ENCODE measurements at regions not wholly inside any gene's neighbourhood (a gene's known extent, or its start where the extent isn't known, plus 50 kb on each side); places are given as distances from the start of the nearest gene placed in this dataset.

- TF ChIP-seq REST (IDR thresholded peaks at IDR 0.05; ENCODE audit: insufficient read depth in 1 of 2, low read depth in 2 of 2, low read length in 2 of 2) (no peak), TAF1 (IDR thresholded peaks at IDR 0.05; ENCODE audit: borderline replicate concordance, insufficient read depth, low read length) (no peak), SIN3A (IDR thresholded peaks at IDR 0.05; ENCODE audit: borderline replicate concordance, insufficient read depth, low read length) (no peak), FOXP2 (optimal IDR thresholded peaks at IDR 0.05; ENCODE audit: borderline replicate concordance, extremely low read depth, extremely low read length, insufficient read depth) (no peak), POLR2AphosphoS5 (IDR thresholded peaks at IDR 0.05; ENCODE audit: low read depth, low read length) (no peak)
These were observed 133.0 kb downstream of the SNX19 start for GRCh38 chr11:130783323-130783722.

- TF ChIP-seq SIN3A (IDR thresholded peaks at IDR 0.05; ENCODE audit: borderline replicate concordance, insufficient read depth, low read length) (no peak), REST (IDR thresholded peaks at IDR 0.05; ENCODE audit: insufficient read depth in 1 of 2, low read depth in 2 of 2, low read length in 2 of 2) (no peak), FOXP2 (optimal IDR thresholded peaks at IDR 0.05; ENCODE audit: borderline replicate concordance, extremely low read depth, extremely low read length, insufficient read depth) (no peak), TAF1 (IDR thresholded peaks at IDR 0.05; ENCODE audit: borderline replicate concordance, insufficient read depth, low read length) (no peak), POLR2AphosphoS5 (IDR thresholded peaks at IDR 0.05; ENCODE audit: low read depth, low read length) (no peak)
These were observed 130.7 kb downstream of the SNX19 start for GRCh38 chr11:130785380-130786116.

- TF ChIP-seq POLR2AphosphoS5 (IDR thresholded peaks at IDR 0.05; ENCODE audit: low read depth, low read length) (no peak), REST (IDR thresholded peaks at IDR 0.05; ENCODE audit: insufficient read depth in 1 of 2, low read depth in 2 of 2, low read length in 2 of 2) (no peak), TAF1 (IDR thresholded peaks at IDR 0.05; ENCODE audit: borderline replicate concordance, insufficient read depth, low read length) (no peak), SIN3A (IDR thresholded peaks at IDR 0.05; ENCODE audit: borderline replicate concordance, insufficient read depth, low read length) (no peak), FOXP2 (optimal IDR thresholded peaks at IDR 0.05; ENCODE audit: borderline replicate concordance, extremely low read depth, extremely low read length, insufficient read depth) (no peak)
These were observed 129.7 kb downstream of the SNX19 start for GRCh38 chr11:130786586-130786985.

GRCh38 chr11:130787092-130787616, 129.1 kb downstream of the SNX19 start:
- no peak for TF ChIP-seq FOXP2 (optimal IDR thresholded peaks at IDR 0.05; ENCODE audit: borderline replicate concordance, extremely low read depth, extremely low read length, insufficient read depth)
- TF ChIP-seq TAF1 (IDR thresholded peaks at IDR 0.05; ENCODE audit: borderline replicate concordance, insufficient read depth, low read length) = no peak
- TF ChIP-seq SIN3A (IDR thresholded peaks at IDR 0.05; ENCODE audit: borderline replicate concordance, insufficient read depth, low read length) = no peak
- no peak for TF ChIP-seq POLR2AphosphoS5 (IDR thresholded peaks at IDR 0.05; ENCODE audit: low read depth, low read length)
- TF ChIP-seq REST (IDR thresholded peaks at IDR 0.05; ENCODE audit: insufficient read depth in 1 of 2, low read depth in 2 of 2, low read length in 2 of 2) = no peak

All from PFSK-1 (cell line).